Endothelial cell of umbilical vein (primary cell): ENCODE measurements at regions not wholly inside any gene's neighbourhood (a gene's known extent, or its start where the extent isn't known, plus 50 kb on each side); places are given as distances from the start of the nearest gene placed in this dataset.

Experiments used
- BruUV-seq: library from RNA; stranded (reverse); fragments of 400-500 nt; replicated peaks from 2 replicates; lab custom pipeline; 2021; lab: Mats Ljungman, UMichigan
- CTCF ChIA-PET: fragments of 300-600, 350-600 bp; sonication (Branson Sonifier 250); formaldehyde crosslinking; loops from one replicate; lab custom pipeline; 2021; ENCODE audit warnings: antibody characterized with exemption, inconsistent platforms; lab: Charles Lee
- POLR2A ChIA-PET: fragments of 300-600, 350-600 bp; sonication (Branson Sonifier 250); formaldehyde crosslinking; loops from one replicate; lab custom pipeline; 2021; ENCODE audit warnings: antibody characterized with exemption, inconsistent platforms; lab: Charles Lee
- DNase-seq: peaks from one replicate; pipeline ENCODE4 v3.0.0-alpha.2; 2011; ENCODE audit warnings: low read depth, low spot score
- FAIRE-seq: peaks from 2 replicates; lab custom pipeline; 2011; peaks lifted over from hg19 to GRCh38; lab: Jason Lieb, UNC
- H2AFZ ChIP-seq: 2 replicates; pipeline ENCODE4 v1.6.0; 2012; ENCODE audit warnings: low read depth, low read length, control low read depth, inconsistent platforms
- H3K27ac ChIP-seq: 2 replicates; pipeline ENCODE4 v1.5.1; 2011; ENCODE audit warnings: low read depth, mild to moderate bottlenecking, control low read depth, low read length, moderate library complexity; ENCODE audit not compliant: insufficient read depth
- H3K27me3 ChIP-seq, 2 experiments: 2 replicates each; pipeline versions ENCODE4 v1.6.0 to v1.6.1; 2011; ENCODE audit warnings: low read length in 2 of 2, mixed read lengths in 1 of 2; ENCODE audit not compliant: control insufficient read depth in 2 of 2, insufficient read depth in 2 of 2
- H3K36me3 ChIP-seq, 2 experiments: 2 replicates in 1 of 2; 3 replicates in 1 of 2; pipeline ENCODE4 v1.5.1; 2011; ENCODE audit warnings: low read length in 2 of 2, mild to moderate bottlenecking in 1 of 2, moderate library complexity in 1 of 2; ENCODE audit not compliant: control insufficient read depth in 2 of 2, insufficient read depth in 2 of 2; ENCODE audit errors: extremely low read depth in 1 of 2
- H3K4me1 ChIP-seq: 3 replicates; pipeline ENCODE4 v1.5.1; 2011; ENCODE audit warnings: mild to moderate bottlenecking, low read length; ENCODE audit not compliant: control insufficient read depth, insufficient read depth; ENCODE audit errors: extremely low read depth
- H3K4me2 ChIP-seq: 2 replicates; pipeline ENCODE4 v1.6.1; 2011; ENCODE audit warnings: low read length, control low read depth, mixed read lengths; ENCODE audit not compliant: insufficient read depth
- H3K4me3 ChIP-seq, 3 experiments: fragments of 200-600 bp in 1 of 3; sonication (generic), shearing (Covaris generic) in 1 of 3; replicated peaks in 1 of 3; 2 replicates each; pipeline ENCODE4 v1.5.1; 2011 to 2016; ENCODE audit warnings: control low read depth in 3 of 3, low read length in 3 of 3, mild to moderate bottlenecking in 2 of 3, inconsistent platforms in 1 of 3, low read depth in 1 of 3, moderate library complexity in 1 of 3; ENCODE audit not compliant: insufficient read depth in 1 of 3
- H3K79me2 ChIP-seq: 2 replicates; pipeline ENCODE4 v1.6.0; 2012; ENCODE audit warnings: low read length, inconsistent platforms; ENCODE audit not compliant: control insufficient read depth, insufficient read depth
- H3K9ac ChIP-seq: replicated peaks from 2 replicates; pipeline ENCODE3; 2011; ENCODE audit warnings: low read length, control low read depth; ENCODE audit not compliant: insufficient read depth; ENCODE audit errors: extremely low read depth
- H3K9me1 ChIP-seq: replicated peaks from 3 replicates; pipeline ENCODE4 v1.6.0; 2011; ENCODE audit warnings: mild to moderate bottlenecking, low read length; ENCODE audit not compliant: control insufficient read depth, insufficient read depth; ENCODE audit errors: extremely low read depth
- H3K9me3 ChIP-seq: replicated peaks from 2 replicates; pipeline ENCODE4 v1.5.1; 2012; ENCODE audit warnings: low read length, inconsistent platforms; ENCODE audit not compliant: control insufficient read depth, insufficient read depth
- H4K20me1 ChIP-seq: replicated peaks from 2 replicates; pipeline ENCODE3; 2011; ENCODE audit warnings: mild to moderate bottlenecking, low read length; ENCODE audit not compliant: control insufficient read depth, insufficient read depth; ENCODE audit errors: extremely low read depth
- EZH2 ChIP-seq: IDR thresholded peaks from 2 replicates; pipeline ENCODE4 v1.6.1; 2012; ENCODE audit warnings: borderline replicate concordance, low read depth, mild to moderate bottlenecking, moderate library complexity, low read length, inconsistent platforms; ENCODE audit not compliant: severe bottlenecking
- FOS ChIP-seq: IDR thresholded peaks from 2 replicates; pipeline ENCODE4 v1.6.1; 2011; ENCODE audit warnings: mild to moderate bottlenecking, low read length, moderate library complexity, borderline replicate concordance; ENCODE audit not compliant: insufficient read depth
- GATA2 ChIP-seq: IDR thresholded peaks from 2 replicates; pipeline ENCODE4 v1.7.0; 2011; ENCODE audit warnings: low read depth, mild to moderate bottlenecking, moderate library complexity, mixed read lengths, low read length; ENCODE audit not compliant: insufficient read length, insufficient read depth
- JUN ChIP-seq: IDR thresholded peaks from 2 replicates; pipeline ENCODE4 v1.6.1; 2011; ENCODE audit warnings: borderline replicate concordance, low read depth; ENCODE audit not compliant: insufficient read length, insufficient read depth
- MYC ChIP-seq: IDR thresholded peaks from one replicate; pipeline ENCODE4 v1.6.1; 2011; ENCODE audit warnings: mild to moderate bottlenecking, low read depth, low read length
- POLR2A ChIP-seq: IDR thresholded peaks from 2 replicates; pipeline ENCODE4 v1.6.1; 2012; ENCODE audit warnings: low read depth, mild to moderate bottlenecking, control low read depth, low read length
- POLR2AphosphoS5 ChIP-seq: IDR thresholded peaks from 2 replicates; pipeline ENCODE4 v1.6.1; 2012; ENCODE audit warnings: low read depth, mild to moderate bottlenecking, control low read depth, low read length, moderate library complexity; ENCODE audit not compliant: insufficient read depth
- dilution Hi-C: fragments of 300-500 bp; cut with MboI; formaldehyde crosslinking; loops from one replicate; pipeline ENCODE4 v1.15.0; 2019; ENCODE audit warnings: low sequenced_read_pairs; ENCODE audit not compliant: extremely low pct_ligation_motif_present
- intact Hi-C: fragments of 100-400 bp; cut with micrococcal nuclease; formaldehyde crosslinking; loops from one replicate; pipeline ENCODE4 v1.10.0; 2022
- TF ChIP-seq, protein P1 (sequence below), 2 donors: IDR thresholded peaks; 1 replicate in 1 of 2; 2 replicates in 1 of 2; pipeline ENCODE4 v1.5.1; 2011; ENCODE audit warnings: low read length in 2 of 2, mild to moderate bottlenecking in 2 of 2, moderate library complexity in 2 of 2, control low read depth in 1 of 2, inconsistent platforms in 1 of 2, low read depth in 1 of 2; ENCODE audit not compliant: insufficient read depth in 1 of 2; ENCODE audit errors: extremely low read depth in 1 of 2
- TF ChIP-seq, protein P2 (sequence below): IDR thresholded peaks from 2 replicates; pipeline ENCODE4 v1.6.1; 2011; ENCODE audit not compliant: insufficient read depth, insufficient read length

DNA sequence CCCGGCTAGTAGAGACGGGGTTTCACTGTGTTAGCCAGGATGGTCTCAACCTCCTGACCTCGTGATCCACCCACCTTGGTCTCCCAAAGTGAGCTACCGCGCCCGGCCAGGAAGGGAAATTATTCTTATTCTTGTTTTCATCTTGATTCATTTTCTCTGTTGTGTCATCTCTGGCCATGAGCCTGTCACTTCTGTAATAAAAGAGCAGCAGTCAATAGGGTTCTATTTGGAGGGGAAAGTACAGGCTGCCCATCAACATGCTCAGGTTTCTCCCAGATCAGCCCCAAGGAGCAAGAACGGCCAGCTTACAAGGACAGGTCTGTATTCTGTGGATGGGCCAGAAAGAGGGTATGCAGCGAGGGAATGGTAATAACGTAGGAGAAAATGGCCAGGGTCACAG, 345.0 kb downstream of the PREX1 start:
- Histone ChIP-seq H3K9me3 (no peaks in the 10 kb centered on the region), H3K36me3 (no peaks in the 10 kb centered on the region), H3K4me1 (no peaks in the 10 kb centered on the region), H3K9ac (no peak overlapping the region), H3K4me2 (no peak overlapping the region), H2AFZ (no peak overlapping the region), H3K27me3 (no peaks in the 10 kb centered on the region), H3K4me3 (no peak overlapping the region), H3K27ac (no peak overlapping the region), H3K9me1 (no peaks in the 10 kb centered on the region), H4K20me1 (no peaks in the 10 kb centered on the region), H3K79me2 (no peaks in the 10 kb centered on the region)
- ChIA-PET POLR2A (no interaction called here), CTCF (interaction anchor here (1.2 to 2.0 kb wide), 2 partner anchors 10 to 138 kb away, joined by 3 to 7 read pairs; no protein-coding TSS in a partner anchor)
- intact Hi-C loops = no loop called here
- no peak for TF ChIP-seq GATA2
- TF ChIP-seq, protein P1, sequence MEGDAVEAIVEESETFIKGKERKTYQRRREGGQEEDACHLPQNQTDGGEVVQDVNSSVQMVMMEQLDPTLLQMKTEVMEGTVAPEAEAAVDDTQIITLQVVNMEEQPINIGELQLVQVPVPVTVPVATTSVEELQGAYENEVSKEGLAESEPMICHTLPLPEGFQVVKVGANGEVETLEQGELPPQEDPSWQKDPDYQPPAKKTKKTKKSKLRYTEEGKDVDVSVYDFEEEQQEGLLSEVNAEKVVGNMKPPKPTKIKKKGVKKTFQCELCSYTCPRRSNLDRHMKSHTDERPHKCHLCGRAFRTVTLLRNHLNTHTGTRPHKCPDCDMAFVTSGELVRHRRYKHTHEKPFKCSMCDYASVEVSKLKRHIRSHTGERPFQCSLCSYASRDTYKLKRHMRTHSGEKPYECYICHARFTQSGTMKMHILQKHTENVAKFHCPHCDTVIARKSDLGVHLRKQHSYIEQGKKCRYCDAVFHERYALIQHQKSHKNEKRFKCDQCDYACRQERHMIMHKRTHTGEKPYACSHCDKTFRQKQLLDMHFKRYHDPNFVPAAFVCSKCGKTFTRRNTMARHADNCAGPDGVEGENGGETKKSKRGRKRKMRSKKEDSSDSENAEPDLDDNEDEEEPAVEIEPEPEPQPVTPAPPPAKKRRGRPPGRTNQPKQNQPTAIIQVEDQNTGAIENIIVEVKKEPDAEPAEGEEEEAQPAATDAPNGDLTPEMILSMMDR (IDR thresholded peaks at IDR 0.05; ENCODE audit: extremely low read depth in 1 of 2, insufficient read depth in 1 of 2, low read depth in 1 of 2, low read length in 2 of 2) = no peak
- TF ChIP-seq JUN = no peak
- TF ChIP-seq FOS = no peak
- FAIRE-seq (no peak), DNase-seq (no peak)
- dilution Hi-C loops = no loop called here
- BruUV-seq = no TSS peak

DNA sequence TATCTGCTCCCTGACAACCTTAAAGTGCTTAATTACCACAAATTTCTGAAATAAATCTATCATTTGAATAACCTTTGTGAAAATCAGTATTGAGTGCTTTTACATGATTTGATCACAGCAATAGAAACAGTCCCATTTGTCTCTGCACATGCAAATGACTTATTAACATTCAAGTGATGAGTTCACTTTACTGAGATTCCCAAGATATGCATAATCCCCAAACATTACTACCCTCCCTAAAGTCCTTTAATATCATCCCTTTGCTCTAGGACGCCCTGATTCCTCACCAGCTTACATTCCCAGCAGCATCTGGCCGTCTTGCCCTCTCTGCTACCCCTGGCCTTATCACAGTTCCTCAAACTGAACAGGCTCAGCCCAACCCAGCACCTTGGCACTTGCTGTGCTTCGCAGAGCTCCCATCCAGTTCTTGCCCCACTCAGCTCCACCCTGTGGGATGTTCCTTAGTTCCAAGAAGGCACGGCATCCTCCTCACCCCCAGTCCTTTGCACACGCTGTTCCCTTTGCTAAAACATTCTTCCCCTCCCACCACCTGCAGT, 347.5 kb downstream of the PREX1 start:
- Histone ChIP-seq H3K36me3 (no peaks in the 10 kb centered on the region), H3K27ac (no peak overlapping the region), H3K4me2 (no peak overlapping the region), H3K27me3 (no peaks in the 10 kb centered on the region), H3K9me3 (no peaks in the 10 kb centered on the region), H3K4me3 (no peak overlapping the region), H3K9me1 (no peaks in the 10 kb centered on the region), H3K9ac (no peak overlapping the region), H3K4me1 (no peaks in the 10 kb centered on the region), H4K20me1 (no peaks in the 10 kb centered on the region), H3K79me2 (no peaks in the 10 kb centered on the region), H2AFZ (no peak overlapping the region)
- BruUV-seq = no TSS peak
- CTCF ChIA-PET = no interaction called here
- no peak for FAIRE-seq
- dilution Hi-C loops = no loop called here
- DNase-seq = no peak
- POLR2A ChIA-PET = no interaction called here
- intact Hi-C loops = no loop called here
- no peak for TF ChIP-seq GATA2
- no peak for TF ChIP-seq POLR2A
- no peak for TF ChIP-seq EZH2
- TF ChIP-seq POLR2AphosphoS5 = no peak
- TF ChIP-seq MYC = no peak
- TF ChIP-seq, protein P1 (IDR thresholded peaks at IDR 0.05; ENCODE audit: extremely low read depth in 1 of 2, insufficient read depth in 1 of 2, low read depth in 1 of 2, low read length in 2 of 2) = no peak
- TF ChIP-seq, protein P2, sequence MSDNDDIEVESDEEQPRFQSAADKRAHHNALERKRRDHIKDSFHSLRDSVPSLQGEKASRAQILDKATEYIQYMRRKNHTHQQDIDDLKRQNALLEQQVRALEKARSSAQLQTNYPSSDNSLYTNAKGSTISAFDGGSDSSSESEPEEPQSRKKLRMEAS = no peak
- no peak for TF ChIP-seq JUN
- no peak for TF ChIP-seq FOS
